GM03348 (cell line): ENCODE measurements at regions not wholly inside any gene's neighbourhood (a gene's known extent, or its start where the extent isn't known, plus 50 kb on each side); places are given as distances from the start of the nearest gene placed in this dataset.

ENCODE experiments used
- DNase-seq: peaks from one replicate; pipeline ENCODE4 v3.0.0; 2012; ENCODE audit warnings: low spot score

- DNase-seq: no peak
Observed at GRCh38 chr13:63944911-63945310, 2529.3 kb upstream of the PCDH20 start.

GRCh38 chr13:63942372-63942771, 2526.7 kb upstream of the PCDH20 start:
- no peak for DNase-seq

- DNase-seq: no peak
Observed at GRCh38 chr13:63938851-63939250, 2523.2 kb upstream of the PCDH20 start.

- no peak for DNase-seq
Observed at GRCh38 chr13:63910511-63910910, 2494.9 kb upstream of the PCDH20 start.

- DNase-seq: no peak
Observed at GRCh38 chr13:63909726-63910375, 2494.2 kb upstream of the PCDH20 start.

GRCh38 chr13:63902141-63902540, 2486.5 kb upstream of the PCDH20 start:
- no peak for DNase-seq

GRCh38 chr13:63901630-63902029, 2486.0 kb upstream of the PCDH20 start:
- no peak for DNase-seq

GRCh38 chr13:63900406-63900805, 2484.8 kb upstream of the PCDH20 start:
- no peak for DNase-seq

- DNase-seq: no peak
Observed at GRCh38 chr13:63896321-63896720, 2480.7 kb upstream of the PCDH20 start.

- DNase-seq: no peak
Observed at GRCh38 chr13:63882052-63882451, 2466.4 kb upstream of the PCDH20 start.

GRCh38 chr13:63880705-63881104, 2465.1 kb upstream of the PCDH20 start:
- DNase-seq: no peak

- DNase-seq: no peak
Observed at GRCh38 chr13:63873936-63874335, 2458.3 kb upstream of the PCDH20 start.

GRCh38 chr13:63864171-63864902, 2448.7 kb upstream of the PCDH20 start:
- DNase-seq: no peak

GRCh38 chr13:63855457-63856118, 2439.9 kb upstream of the PCDH20 start:
- no peak for DNase-seq

- no peak for DNase-seq
Observed at GRCh38 chr13:63853816-63854215, 2438.2 kb upstream of the PCDH20 start.

GRCh38 chr13:63851526-63851925, 2435.9 kb upstream of the PCDH20 start:
- DNase-seq: no peak

GRCh38 chr13:63843766-63844699, 2428.4 kb upstream of the PCDH20 start:
- no peak for DNase-seq

- no peak for DNase-seq
Observed at GRCh38 chr13:63842102-63842501, 2426.5 kb upstream of the PCDH20 start.

GRCh38 chr13:63840551-63841421, 2425.1 kb upstream of the PCDH20 start:
- DNase-seq: no peak

GRCh38 chr13:63838366-63839110, 2422.9 kb upstream of the PCDH20 start:
- no peak for DNase-seq
